DMS79 (cell line): ENCODE measurements at regions not wholly inside any gene's neighbourhood (a gene's known extent, or its start where the extent isn't known, plus 50 kb on each side); places are given as distances from the start of the nearest gene placed in this dataset.

Source experiments
- DNase-seq: peaks from one replicate; lab custom pipeline; 2025; lab: John Stamatoyannopoulos, UW

- no peak for DNase-seq
Measured at GRCh38 chr5:61596265-61596664, 264.2 kb downstream of the ZSWIM6 start.

GRCh38 chr5:61597684-61598083 lies 265.6 kb downstream of the ZSWIM6 start:
- no peak for DNase-seq

GRCh38 chr5:61598126-61598525 lies 266.1 kb downstream of the ZSWIM6 start:
- no peak for DNase-seq

- DNase-seq: no peak
Measured at GRCh38 chr5:61599370-61600122, 267.5 kb downstream of the ZSWIM6 start.

- no peak for DNase-seq
Measured at GRCh38 chr5:61600123-61600444, 268.0 kb downstream of the ZSWIM6 start.

- peak; percentile 19 for DNase-seq
Measured at GRCh38 chr5:61600945-61601511, 269.0 kb downstream of the ZSWIM6 start.

GRCh38 chr5:61603211-61603908 lies 271.3 kb downstream of the ZSWIM6 start:
- DNase-seq: no peak

GRCh38 chr5:61604076-61605025 lies 272.3 kb downstream of the ZSWIM6 start:
- DNase-seq: no peak

- peak; percentile 45 for DNase-seq
Measured at GRCh38 chr5:61609840-61610677, 278.0 kb downstream of the ZSWIM6 start.

- DNase-seq: no peak
Measured at GRCh38 chr5:61610678-61611024, 278.6 kb downstream of the ZSWIM6 start.

- DNase-seq: no peak
Measured at GRCh38 chr5:61612431-61612830, 280.4 kb downstream of the ZSWIM6 start.

- no peak for DNase-seq
Measured at GRCh38 chr5:61613679-61614078, 281.6 kb downstream of the ZSWIM6 start.

- no peak for DNase-seq
Measured at GRCh38 chr5:61614606-61615005, 282.5 kb downstream of the ZSWIM6 start.

- DNase-seq: no peak
Measured at GRCh38 chr5:61617039-61617438, 285.0 kb downstream of the ZSWIM6 start.

GRCh38 chr5:61617995-61618525 lies 286.0 kb downstream of the ZSWIM6 start:
- no peak for DNase-seq

- DNase-seq: no peak
Measured at GRCh38 chr5:61618577-61618976, 286.5 kb downstream of the ZSWIM6 start.

GRCh38 chr5:61619289-61619688 lies 287.2 kb downstream of the ZSWIM6 start:
- no peak for DNase-seq

- no peak for DNase-seq
Measured at GRCh38 chr5:61619777-61620518, 287.9 kb downstream of the ZSWIM6 start.

- DNase-seq: no peak
Measured at GRCh38 chr5:61620699-61621182, 288.7 kb downstream of the ZSWIM6 start.

- DNase-seq: no peak
Measured at GRCh38 chr5:61621202-61621650, 289.2 kb downstream of the ZSWIM6 start.
